ENCODE measurements at regions not wholly inside any gene's neighbourhood (a gene's known extent, or its start where the extent isn't known, plus 50 kb on each side); places are given as distances from the start of the nearest gene placed in this dataset.

- DNase-seq = no peak
These were observed 315.7 kb downstream of the FOXL1 start for GRCh38 chr16:86894029-86894567.

GRCh38 chr16:86894925-86895324 is 316.6 kb downstream of the FOXL1 start:
- DNase-seq = no peak

GRCh38 chr16:86895606-86896005 is 317.3 kb downstream of the FOXL1 start:
- DNase-seq = no peak

- DNase-seq = no peak
These were observed 318.6 kb downstream of the FOXL1 start for GRCh38 chr16:86896976-86897375.

GRCh38 chr16:86897486-86897885 is 319.1 kb downstream of the FOXL1 start:
- DNase-seq = no peak

GRCh38 chr16:86898386-86898785 is 320.0 kb downstream of the FOXL1 start:
- no peak for DNase-seq

- no peak for DNase-seq
These were observed 320.8 kb downstream of the FOXL1 start for GRCh38 chr16:86899151-86899550.

GRCh38 chr16:86899757-86900156 is 321.4 kb downstream of the FOXL1 start:
- no peak for DNase-seq

GRCh38 chr16:86901483-86901882 is 323.1 kb downstream of the FOXL1 start:
- DNase-seq = no peak

- no peak for DNase-seq
These were observed 324.3 kb downstream of the FOXL1 start for GRCh38 chr16:86902656-86903001.

GRCh38 chr16:86903068-86903467 is 324.7 kb downstream of the FOXL1 start:
- DNase-seq = no peak

GRCh38 chr16:86905302-86905701 is 327.0 kb downstream of the FOXL1 start:
- no peak for DNase-seq

- DNase-seq = no peak
These were observed 328.3 kb downstream of the FOXL1 start for GRCh38 chr16:86906623-86907022.

- DNase-seq = no peak
These were observed 331.2 kb downstream of the FOXL1 start for GRCh38 chr16:86909359-86910160.

- DNase-seq = no peak
These were observed 331.9 kb downstream of the FOXL1 start for GRCh38 chr16:86910161-86910769.

GRCh38 chr16:86911437-86911958 is 333.1 kb downstream of the FOXL1 start:
- no peak for DNase-seq

GRCh38 chr16:86913886-86914285 is 335.5 kb downstream of the FOXL1 start:
- no peak for DNase-seq

- DNase-seq = no peak
These were observed 336.7 kb downstream of the FOXL1 start for GRCh38 chr16:86914876-86915717.

- DNase-seq = no peak
These were observed 339.4 kb downstream of the FOXL1 start for GRCh38 chr16:86917471-86918365.

GRCh38 chr16:86918637-86919036 is 340.3 kb downstream of the FOXL1 start:
- no peak for DNase-seq

GRCh38 chr16:86919078-86919477 is 340.7 kb downstream of the FOXL1 start:
- no peak for DNase-seq

All from activated naive CD4-positive, alpha-beta T cell treated with Interleukin-2 at 50 U/mL for 16 hours (primary cell).